Endothelial cell of umbilical vein (primary cell): ENCODE measurements at regions not wholly inside any gene's neighbourhood (a gene's known extent, or its start where the extent isn't known, plus 50 kb on each side); places are given as distances from the start of the nearest gene placed in this dataset.

Experiments used
- BruUV-seq: library from RNA; stranded (reverse); fragments of 400-500 nt; replicated peaks from 2 replicates; lab custom pipeline; 2021; lab: Mats Ljungman, UMichigan
- CTCF ChIA-PET: fragments of 300-600, 350-600 bp; sonication (Branson Sonifier 250); formaldehyde crosslinking; loops from one replicate; lab custom pipeline; 2021; ENCODE audit warnings: antibody characterized with exemption, inconsistent platforms; lab: Charles Lee
- POLR2A ChIA-PET: fragments of 300-600, 350-600 bp; sonication (Branson Sonifier 250); formaldehyde crosslinking; loops from one replicate; lab custom pipeline; 2021; ENCODE audit warnings: antibody characterized with exemption, inconsistent platforms; lab: Charles Lee
- DNase-seq: peaks from one replicate; pipeline ENCODE4 v3.0.0-alpha.2; 2011; ENCODE audit warnings: low read depth, low spot score
- FAIRE-seq: peaks from 2 replicates; lab custom pipeline; 2011; peaks lifted over from hg19 to GRCh38; lab: Jason Lieb, UNC
- H2AFZ ChIP-seq: 2 replicates; pipeline ENCODE4 v1.6.0; 2012; ENCODE audit warnings: low read depth, low read length, control low read depth, inconsistent platforms
- H3K27ac ChIP-seq: 2 replicates; pipeline ENCODE4 v1.5.1; 2011; ENCODE audit warnings: low read depth, mild to moderate bottlenecking, control low read depth, low read length, moderate library complexity; ENCODE audit not compliant: insufficient read depth
- H3K27me3 ChIP-seq, 2 experiments: 2 replicates each; pipeline versions ENCODE4 v1.6.0 to v1.6.1; 2011; ENCODE audit warnings: low read length in 2 of 2, mixed read lengths in 1 of 2; ENCODE audit not compliant: control insufficient read depth in 2 of 2, insufficient read depth in 2 of 2
- H3K36me3 ChIP-seq, 2 experiments: 2 replicates in 1 of 2; 3 replicates in 1 of 2; pipeline ENCODE4 v1.5.1; 2011; ENCODE audit warnings: low read length in 2 of 2, mild to moderate bottlenecking in 1 of 2, moderate library complexity in 1 of 2; ENCODE audit not compliant: control insufficient read depth in 2 of 2, insufficient read depth in 2 of 2; ENCODE audit errors: extremely low read depth in 1 of 2
- H3K4me1 ChIP-seq: 3 replicates; pipeline ENCODE4 v1.5.1; 2011; ENCODE audit warnings: mild to moderate bottlenecking, low read length; ENCODE audit not compliant: control insufficient read depth, insufficient read depth; ENCODE audit errors: extremely low read depth
- H3K4me2 ChIP-seq: 2 replicates; pipeline ENCODE4 v1.6.1; 2011; ENCODE audit warnings: low read length, control low read depth, mixed read lengths; ENCODE audit not compliant: insufficient read depth
- H3K4me3 ChIP-seq, 3 experiments: fragments of 200-600 bp in 1 of 3; sonication (generic), shearing (Covaris generic) in 1 of 3; replicated peaks in 1 of 3; 2 replicates each; pipeline ENCODE4 v1.5.1; 2011 to 2016; ENCODE audit warnings: control low read depth in 3 of 3, low read length in 3 of 3, mild to moderate bottlenecking in 2 of 3, inconsistent platforms in 1 of 3, low read depth in 1 of 3, moderate library complexity in 1 of 3; ENCODE audit not compliant: insufficient read depth in 1 of 3
- H3K79me2 ChIP-seq: 2 replicates; pipeline ENCODE4 v1.6.0; 2012; ENCODE audit warnings: low read length, inconsistent platforms; ENCODE audit not compliant: control insufficient read depth, insufficient read depth
- H3K9ac ChIP-seq: replicated peaks from 2 replicates; pipeline ENCODE3; 2011; ENCODE audit warnings: low read length, control low read depth; ENCODE audit not compliant: insufficient read depth; ENCODE audit errors: extremely low read depth
- H3K9me1 ChIP-seq: replicated peaks from 3 replicates; pipeline ENCODE4 v1.6.0; 2011; ENCODE audit warnings: mild to moderate bottlenecking, low read length; ENCODE audit not compliant: control insufficient read depth, insufficient read depth; ENCODE audit errors: extremely low read depth
- H3K9me3 ChIP-seq: replicated peaks from 2 replicates; pipeline ENCODE4 v1.5.1; 2012; ENCODE audit warnings: low read length, inconsistent platforms; ENCODE audit not compliant: control insufficient read depth, insufficient read depth
- H4K20me1 ChIP-seq: replicated peaks from 2 replicates; pipeline ENCODE3; 2011; ENCODE audit warnings: mild to moderate bottlenecking, low read length; ENCODE audit not compliant: control insufficient read depth, insufficient read depth; ENCODE audit errors: extremely low read depth
- CTCF ChIP-seq, 2 donors: IDR thresholded peaks; 1 replicate in 1 of 2; 2 replicates in 1 of 2; pipeline ENCODE4 v1.5.1; 2011; ENCODE audit warnings: low read length in 2 of 2, mild to moderate bottlenecking in 2 of 2, moderate library complexity in 2 of 2, control low read depth in 1 of 2, inconsistent platforms in 1 of 2, low read depth in 1 of 2; ENCODE audit not compliant: insufficient read depth in 1 of 2; ENCODE audit errors: extremely low read depth in 1 of 2
- EZH2 ChIP-seq: IDR thresholded peaks from 2 replicates; pipeline ENCODE4 v1.6.1; 2012; ENCODE audit warnings: borderline replicate concordance, low read depth, mild to moderate bottlenecking, moderate library complexity, low read length, inconsistent platforms; ENCODE audit not compliant: severe bottlenecking
- FOS ChIP-seq: IDR thresholded peaks from 2 replicates; pipeline ENCODE4 v1.6.1; 2011; ENCODE audit warnings: mild to moderate bottlenecking, low read length, moderate library complexity, borderline replicate concordance; ENCODE audit not compliant: insufficient read depth
- GATA2 ChIP-seq: IDR thresholded peaks from 2 replicates; pipeline ENCODE4 v1.7.0; 2011; ENCODE audit warnings: low read depth, mild to moderate bottlenecking, moderate library complexity, mixed read lengths, low read length; ENCODE audit not compliant: insufficient read length, insufficient read depth
- JUN ChIP-seq: IDR thresholded peaks from 2 replicates; pipeline ENCODE4 v1.6.1; 2011; ENCODE audit warnings: borderline replicate concordance, low read depth; ENCODE audit not compliant: insufficient read length, insufficient read depth
- MAX ChIP-seq: IDR thresholded peaks from 2 replicates; pipeline ENCODE4 v1.6.1; 2011; ENCODE audit not compliant: insufficient read depth, insufficient read length
- MYC ChIP-seq: IDR thresholded peaks from one replicate; pipeline ENCODE4 v1.6.1; 2011; ENCODE audit warnings: mild to moderate bottlenecking, low read depth, low read length
- POLR2A ChIP-seq: IDR thresholded peaks from 2 replicates; pipeline ENCODE4 v1.6.1; 2012; ENCODE audit warnings: low read depth, mild to moderate bottlenecking, control low read depth, low read length
- POLR2AphosphoS5 ChIP-seq: IDR thresholded peaks from 2 replicates; pipeline ENCODE4 v1.6.1; 2012; ENCODE audit warnings: low read depth, mild to moderate bottlenecking, control low read depth, low read length, moderate library complexity; ENCODE audit not compliant: insufficient read depth
- dilution Hi-C: fragments of 300-500 bp; cut with MboI; formaldehyde crosslinking; loops from one replicate; pipeline ENCODE4 v1.15.0; 2019; ENCODE audit warnings: low sequenced_read_pairs; ENCODE audit not compliant: extremely low pct_ligation_motif_present
- intact Hi-C: fragments of 100-400 bp; cut with micrococcal nuclease; formaldehyde crosslinking; loops from one replicate; pipeline ENCODE4 v1.10.0; 2022

GRCh38 chr1:91120936-91121335 is 99.1 kb upstream of the ZNF644 start:
- Histone ChIP-seq H3K79me2 (no peaks in the 10 kb centered on the region), H4K20me1 (no peaks in the 10 kb centered on the region), H3K4me1 (no peaks in the 10 kb centered on the region), H3K9ac (no peak overlapping the region), H3K4me2 (no peak overlapping the region), H3K27me3 (no peaks in the 10 kb centered on the region), H3K9me3 (no peaks in the 10 kb centered on the region), H3K4me3 (no peak overlapping the region), H2AFZ (no peak overlapping the region), H3K27ac (no peak overlapping the region), H3K9me1 (no peaks in the 10 kb centered on the region), H3K36me3 (no peaks in the 10 kb centered on the region)
- ChIA-PET CTCF (interaction anchor here (1.0 kb wide), 1 partner anchor 542 kb away, joined by 3 read pairs; no protein-coding TSS in a partner anchor), POLR2A (no interaction called here)
- intact Hi-C loops (no loop called here), dilution Hi-C loops (no loop called here)
- FAIRE-seq (no peak), DNase-seq (no peak)
- no TSS peak for BruUV-seq
- TF ChIP-seq CTCF (IDR thresholded peaks at IDR 0.05; ENCODE audit: extremely low read depth in 1 of 2, insufficient read depth in 1 of 2, low read depth in 1 of 2, low read length in 2 of 2): no peak
- TF ChIP-seq POLR2A: no peak
- TF ChIP-seq POLR2AphosphoS5: no peak
- TF ChIP-seq MYC: no peak
- no peak for TF ChIP-seq MAX
- TF ChIP-seq JUN: no peak
- no peak for TF ChIP-seq GATA2
- no peak for TF ChIP-seq EZH2
- no peak for TF ChIP-seq FOS
